ENCODE measurements at regions not wholly inside any gene's neighbourhood (a gene's known extent, or its start where the extent isn't known, plus 50 kb on each side); places are given as distances from the start of the nearest gene placed in this dataset.

- Histone ChIP-seq H3K9me3 (no peaks in the 10 kb centered on the region), H3K27ac (no peak overlapping the region), H3K36me3 (no peaks in the 10 kb centered on the region), H3K4me3 (no peak overlapping the region), H3K4me1 (no peaks in the 10 kb centered on the region), H3K27me3 (peaks cover 0 to 43% of the 10 kb centered on the region in 2 donors)
- intact Hi-C loops (cut with DNase I), result no loop called here
- ATAC-seq (no peak), DNase-seq (no peak)
- no peak for TF ChIP-seq CTCF (IDR thresholded peaks at IDR 0.05)
Observed at GRCh38 chr16:86702824-86703588, 124.7 kb downstream of the FOXL1 start.

GRCh38 chr16:86704516-86704915, 126.2 kb downstream of the FOXL1 start:
- DNase-seq, result no peak
- no peaks in the 10 kb centered on the region for H3K4me1 ChIP-seq
- H3K9me3 ChIP-seq, result no peaks in the 10 kb centered on the region
- H3K27me3 ChIP-seq, result peaks cover 0 to 34% of the 10 kb centered on the region in 2 donors
- intact Hi-C loops (cut with DNase I), result no loop called here
- no peak for ATAC-seq
- no peak overlapping the region for H3K4me3 ChIP-seq
- TF ChIP-seq CTCF (IDR thresholded peaks at IDR 0.05), result no peak
- H3K36me3 ChIP-seq, result no peaks in the 10 kb centered on the region
- H3K27ac ChIP-seq, result no peak overlapping the region

- H3K27ac ChIP-seq, result no peak overlapping the region
- peaks cover 0 to 31% of the 10 kb centered on the region in 2 donors for H3K27me3 ChIP-seq
- no peak for ATAC-seq
- H3K4me1 ChIP-seq, result no peaks in the 10 kb centered on the region
- no peaks in the 10 kb centered on the region for H3K36me3 ChIP-seq
- H3K9me3 ChIP-seq, result no peaks in the 10 kb centered on the region
- no peak overlapping the region for H3K4me3 ChIP-seq
- TF ChIP-seq CTCF (IDR thresholded peaks at IDR 0.05), result no peak
- no peak for DNase-seq
- intact Hi-C loops (cut with DNase I), result no loop called here
Observed at GRCh38 chr16:86706726-86707125, 128.4 kb downstream of the FOXL1 start.

GRCh38 chr16:86707171-86707570, 128.8 kb downstream of the FOXL1 start:
- no peak overlapping the region for H3K27ac ChIP-seq
- no peak overlapping the region for H3K4me3 ChIP-seq
- ATAC-seq (no peak), DNase-seq (no peak)
- no peaks in the 10 kb centered on the region for H3K9me3 ChIP-seq
- H3K36me3 ChIP-seq, result no peaks in the 10 kb centered on the region
- TF ChIP-seq CTCF (IDR thresholded peaks at IDR 0.05), result no peak
- intact Hi-C loops (cut with DNase I), result no loop called here
- peaks cover 0 to 36% of the 10 kb centered on the region in 2 donors for H3K27me3 ChIP-seq
- no peaks in the 10 kb centered on the region for H3K4me1 ChIP-seq

GRCh38 chr16:86707581-86707980, 129.2 kb downstream of the FOXL1 start:
- H3K27ac ChIP-seq, result no peak overlapping the region
- H3K36me3 ChIP-seq, result no peaks in the 10 kb centered on the region
- no peak for DNase-seq
- no peak overlapping the region for H3K4me3 ChIP-seq
- no peaks in the 10 kb centered on the region for H3K9me3 ChIP-seq
- H3K4me1 ChIP-seq, result no peaks in the 10 kb centered on the region
- intact Hi-C loops (cut with DNase I), result no loop called here
- peaks cover 0 to 39% of the 10 kb centered on the region in 2 donors for H3K27me3 ChIP-seq
- no peak for ATAC-seq
- no peak for TF ChIP-seq CTCF (IDR thresholded peaks at IDR 0.05)
